Lower lobe of right lung (tissue), 2 donors: ENCODE measurements at regions not wholly inside any gene's neighbourhood (a gene's known extent, or its start where the extent isn't known, plus 50 kb on each side); places are given as distances from the start of the nearest gene placed in this dataset.
A peak's percentile ranks its signal among the peaks of the same experiment; 100 is the strongest.

ENCODE experiments used
- ATAC-seq, 2 donors: fragments of 200-7000 bp; cut with Tn5 transposase; one replicate each; pipeline ENCODE4 v1.9.1; 2020 to 2022; ENCODE audit warnings: mild to moderate bottlenecking in 2 of 2, moderate library complexity in 2 of 2
- DNase-seq: peaks from one replicate; pipeline ENCODE4 v3.0.0-alpha.2; 2020
- H3K27ac ChIP-seq: fragments of 200-600 bp; one replicate; pipeline ENCODE4 v1.8.0; 2022
- H3K27me3 ChIP-seq: fragments of 200-600 bp; one replicate; pipeline ENCODE4 v1.8.0; 2022; ENCODE audit warnings: low read depth
- H3K36me3 ChIP-seq: fragments of 200-600 bp; one replicate; pipeline ENCODE4 v1.8.0; 2022; ENCODE audit warnings: mild to moderate bottlenecking
- H3K4me1 ChIP-seq: fragments of 200-600 bp; one replicate; pipeline ENCODE4 v1.8.0; 2022
- H3K4me3 ChIP-seq: fragments of 200-600 bp; one replicate; pipeline ENCODE4 v1.8.0; 2022; ENCODE audit warnings: mild to moderate bottlenecking
- H3K9me3 ChIP-seq: fragments of 200-600 bp; one replicate; pipeline ENCODE4 v1.8.0; 2022
- CTCF ChIP-seq: fragments of 200-600 bp; IDR thresholded peaks from one replicate; pipeline ENCODE4 v1.8.0; 2022; ENCODE audit warnings: antibody characterized with exemption, mild to moderate bottlenecking
- intact Hi-C: fragments of 100-400 bp; cut with DNase I; formaldehyde crosslinking; loops from one replicate; pipeline ENCODE4 v1.11.0; 2022
- donor health status: DM: no; HTN: yes; CAD: no; lungs with severe emphysema.

GRCh38 chr7:116316838-116317628 is 106.7 kb downstream of the TES start:
- peaks cover 22% of the 10 kb centered on the region for H3K4me1 ChIP-seq
- TF ChIP-seq CTCF = no peak
- DNase-seq (no peak), ATAC-seq (peak; percentile 83 to 95)
- H3K4me3 ChIP-seq = no peak overlapping the region
- no peaks in the 10 kb centered on the region for H3K27me3 ChIP-seq
- H3K36me3 ChIP-seq = no peaks in the 10 kb centered on the region
- intact Hi-C loops = no loop called here
- H3K9me3 ChIP-seq = peaks cover 7% of the 10 kb centered on the region
- H3K27ac ChIP-seq = peak overlapping the region; percentile 53

- TF ChIP-seq CTCF = no peak
- peaks cover 22% of the 10 kb centered on the region for H3K4me1 ChIP-seq
- peaks cover 7% of the 10 kb centered on the region for H3K9me3 ChIP-seq
- no peak overlapping the region for H3K4me3 ChIP-seq
- no peaks in the 10 kb centered on the region for H3K36me3 ChIP-seq
- no peaks in the 10 kb centered on the region for H3K27me3 ChIP-seq
- no peak for DNase-seq
- H3K27ac ChIP-seq = peak overlapping the region; percentile 53
- ATAC-seq = no peak
- intact Hi-C loops = no loop called here
Measured at GRCh38 chr7:116317907-116318306, 107.6 kb downstream of the TES start.

- intact Hi-C loops = no loop called here
- no peaks in the 10 kb centered on the region for H3K36me3 ChIP-seq
- no peak overlapping the region for H3K27ac ChIP-seq
- ATAC-seq = no peak
- DNase-seq = no peak
- peaks cover 7% of the 10 kb centered on the region for H3K9me3 ChIP-seq
- no peak for TF ChIP-seq CTCF
- no peaks in the 10 kb centered on the region for H3K27me3 ChIP-seq
- H3K4me1 ChIP-seq = peaks cover 6% of the 10 kb centered on the region
- H3K4me3 ChIP-seq = no peak overlapping the region
Measured at GRCh38 chr7:116322541-116322940, 112.2 kb downstream of the TES start.

- DNase-seq (no peak), ATAC-seq (no peak)
- peaks cover 7% of the 10 kb centered on the region for H3K9me3 ChIP-seq
- no peak for TF ChIP-seq CTCF
- H3K4me1 ChIP-seq = no peaks in the 10 kb centered on the region
- no peak overlapping the region for H3K4me3 ChIP-seq
- no peaks in the 10 kb centered on the region for H3K27me3 ChIP-seq
- H3K27ac ChIP-seq = no peak overlapping the region
- no peaks in the 10 kb centered on the region for H3K36me3 ChIP-seq
- intact Hi-C loops = no loop called here
Measured at GRCh38 chr7:116324582-116324981, 114.2 kb downstream of the TES start.

- H3K9me3 ChIP-seq = peaks cover under 1% of the 10 kb centered on the region
Measured at GRCh38 chr7:116325517-116325916, 115.2 kb downstream of the TES start.

More at GRCh38 chr7:116325517-116325916, 115.2 kb downstream of the TES start:
- no peaks in the 10 kb centered on the region for H3K36me3 ChIP-seq
- H3K27me3 ChIP-seq = no peaks in the 10 kb centered on the region
- H3K27ac ChIP-seq = no peak overlapping the region
- no peak for ATAC-seq
- H3K4me1 ChIP-seq = peaks cover 6% of the 10 kb centered on the region
- intact Hi-C loops = no loop called here
- no peak for TF ChIP-seq CTCF
- DNase-seq = no peak
- no peak overlapping the region for H3K4me3 ChIP-seq
